ENCODE measurements at regions not wholly inside any gene's neighbourhood (a gene's known extent, or its start where the extent isn't known, plus 50 kb on each side); places are given as distances from the start of the nearest gene placed in this dataset.

GRCh38 chrX:51182545-51182944 is 150.1 kb upstream of the NUDT10 start:
- Histone ChIP-seq H3K23me2 (ENCODE audit: insufficient read length, low read depth, low read length, poor library complexity, severe bottlenecking) (no peaks in the 10 kb centered on the region), H3K9me3 (ENCODE audit: control insufficient read depth, low read depth, low read length) (peaks cover 29% of the 10 kb centered on the region), H3K79me1 (ENCODE audit: insufficient read depth, low read depth, low read length, poor library complexity, severe bottlenecking) (no peaks in the 10 kb centered on the region), H3K27ac (ENCODE audit: insufficient read length, low read depth, low read length) (no peak overlapping the region), H2BK20ac (ENCODE audit: low read depth, low read length, poor library complexity, severe bottlenecking) (no peak overlapping the region), H3K23ac (ENCODE audit: insufficient read length, low read depth, low read length) (no peak overlapping the region), H4K91ac (ENCODE audit: insufficient read length, low read depth, low read length) (no peak overlapping the region), H3K4ac (ENCODE audit: low read depth, low read length) (no peak overlapping the region), H4K8ac (replicated peaks; ENCODE audit: insufficient read length, low read depth, low read length) (no peak overlapping the region), H3T11ph (ENCODE audit: low read length) (no peak overlapping the region), H3K27me3 (ENCODE audit: insufficient read depth, low read length) (no peaks in the 10 kb centered on the region; the same call in 1 of the 2 replicates), H3K4me1 (ENCODE audit: insufficient read depth, low read length) (no peaks in the 10 kb centered on the region), H3K9ac (ENCODE audit: extremely low read depth, insufficient read length, low read length) (no peak overlapping the region), H3K14ac (ENCODE audit: insufficient read depth, low read length) (no peak overlapping the region), H2BK5ac (ENCODE audit: insufficient read length, low read length) (no peak overlapping the region), H3K56ac (ENCODE audit: insufficient read length, low read depth, low read length) (no peak overlapping the region), H3K4me2 (ENCODE audit: insufficient read depth, insufficient read length, low read length) (no peak overlapping the region), H4K20me1 (ENCODE audit: control insufficient read depth, insufficient read depth, insufficient read length) (no peaks in the 10 kb centered on the region), H2AFZ (ENCODE audit: low read length) (no peak overlapping the region), H3K18ac (ENCODE audit: insufficient read length, low read depth, low read length) (no peak overlapping the region), H4K5ac (ENCODE audit: insufficient read length, low read depth, low read length) (no peak overlapping the region), H2BK12ac (ENCODE audit: insufficient read length, low read depth, low read length) (no peak overlapping the region), H2BK15ac (ENCODE audit: low read depth, low read length) (no peak overlapping the region), H3K79me2 (ENCODE audit: insufficient read depth, low read length) (no peaks in the 10 kb centered on the region; the same call in 1 of the 2 replicates), H2AK5ac (ENCODE audit: insufficient read length, low read length) (no peak overlapping the region), H2BK120ac (ENCODE audit: low read depth, low read length, poor library complexity, severe bottlenecking) (no peak overlapping the region)
- peak; percentile 57 for TF ChIP-seq CTCF (conservative IDR thresholded peaks at IDR 0.05)
- Mint-ChIP-seq H3K36me3 (ENCODE audit: insufficient read depth in 1 of 3, low read depth in 3 of 3) (no peaks in the 10 kb centered on the region; a peak in 2 of 7 replicates), H3K4me3 (no peak overlapping the region), H3K27me3 (ENCODE audit: low read depth) (peaks cover 2% of the 10 kb centered on the region; the same call in 1 of the 2 replicates), H3K9me3 (peaks cover 66 to 69% of the 10 kb centered on the region in 2 experiments), H3K27ac (no peak overlapping the region), H3K4me1 (0 out of 4 replicates have a peak, but pooled peaks cover 2 to 3% of the 10 kb centered on the region in 2 experiments)
- no CpG with 5 or more reads among the region's 6 CpGs for WGBS (ENCODE audit: extremely low coverage, insufficient read length, low lambda C conversion rate)
- DNase-seq: peak; percentile 48
